Small intestine (tissue), 7 donors: ENCODE measurements at regions not wholly inside any gene's neighbourhood (a gene's known extent, or its start where the extent isn't known, plus 50 kb on each side); places are given as distances from the start of the nearest gene placed in this dataset.
A peak's percentile ranks its signal among the peaks of the same experiment; 100 is the strongest.

Experiments
- DNase-seq, 2 donors: peaks; one replicate each; pipeline versions ENCODE4 v3.0.0 to v3.0.0-alpha.2; 2013
- FAIRE-seq: peaks from 2 replicates; lab custom pipeline; 2012; peaks lifted over from hg19 to GRCh38; lab: Jason Lieb, UNC
- H3K27ac ChIP-seq, 3 donors: one replicate each; pipeline ENCODE4 v1.5.1; 2013; ENCODE audit warnings: low read length in 2 of 3, mild to moderate bottlenecking in 2 of 3, control low read depth in 1 of 3, inconsistent platforms in 1 of 3, low read depth in 1 of 3, moderate library complexity in 1 of 3
- H3K27me3 ChIP-seq, 3 donors: one replicate each; pipeline ENCODE4 v1.6.1; 2013; ENCODE audit warnings: low read length in 3 of 3, inconsistent platforms in 1 of 3; ENCODE audit not compliant: control insufficient read depth in 3 of 3, insufficient read depth in 3 of 3
- H3K36me3 ChIP-seq, 3 donors: one replicate each; pipeline ENCODE4 v1.6.1; 2013; ENCODE audit warnings: low read length in 3 of 3, inconsistent platforms in 1 of 3, low read depth in 1 of 3, mild to moderate bottlenecking in 1 of 3, moderate library complexity in 1 of 3; ENCODE audit not compliant: control insufficient read depth in 3 of 3, insufficient read depth in 2 of 3
- H3K4me1 ChIP-seq, 3 donors: one replicate each; pipeline ENCODE4 v1.6.1; 2013; ENCODE audit warnings: low read length in 2 of 3, inconsistent platforms in 1 of 3, low read depth in 1 of 3, mild to moderate bottlenecking in 1 of 3, moderate library complexity in 1 of 3; ENCODE audit not compliant: control insufficient read depth in 3 of 3, insufficient read depth in 2 of 3
- H3K4me3 ChIP-seq, 3 donors: one replicate each; pipeline ENCODE4 v1.5.1; 2013; ENCODE audit warnings: low read length in 3 of 3, control low read depth in 1 of 3, inconsistent platforms in 1 of 3, low read depth in 1 of 3, mild to moderate bottlenecking in 1 of 3, moderate library complexity in 1 of 3
- H3K9me3 ChIP-seq, 2 donors: one replicate each; pipeline ENCODE4 v1.6.1; 2013; ENCODE audit warnings: low read depth in 1 of 2, low read length in 1 of 2; ENCODE audit not compliant: control insufficient read depth in 2 of 2, insufficient read depth in 1 of 2
- WGBS, 3 donors: extraction: QIAGEN DNeasy Blood & Tissue Kit; methylation state at CpG; one replicate each; pipeline ENCODE4 v1.1.7; 2013; 5-methylcytosine and 5-hydroxymethylcytosine counted together
- donor health status: healthy with polysubstance abuse.
- donor health status: control.
- donor health status: control.
- donor health status: Bipolar disorder and iron deficiency.
- donor health status: healthy.

DNA sequence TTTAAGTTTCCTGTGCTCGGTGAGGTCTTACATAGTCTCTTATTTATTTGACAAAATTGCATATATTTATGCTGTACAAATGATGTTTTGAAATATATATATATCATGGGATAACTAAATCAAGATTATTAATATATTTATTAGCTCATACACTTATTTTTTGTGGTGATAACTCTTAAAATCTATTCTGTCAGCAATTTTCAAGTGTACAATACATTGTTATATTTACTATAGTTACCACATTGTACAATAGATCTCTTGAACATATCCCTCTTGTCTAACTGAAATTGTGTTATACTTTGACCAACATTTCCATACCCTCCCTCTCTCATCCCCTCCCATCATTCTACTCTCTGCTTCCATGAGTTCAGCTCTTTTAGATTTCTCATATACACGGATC, 516.6 kb upstream of the LCORL start:
- Histone ChIP-seq H3K27ac (no peak overlapping the region), H3K4me3 (no peak overlapping the region), H3K36me3 (no peaks in the 10 kb centered on the region), H3K4me1 (no peaks in the 10 kb centered on the region), H3K9me3 (peaks cover 0 to 4% of the 10 kb centered on the region in 2 donors), H3K27me3 (peaks cover 0 to 2% (median 0%) of the 10 kb centered on the region in 3 donors)
- DNase-seq (no peak), FAIRE-seq (no peak)
- WGBS, 3 donors, result 58 to 81% (median 66%) methylated on average over 2 of the region's 2 CpGs

GRCh38 chr4:18536428-18536827, 514.9 kb upstream of the LCORL start:
- FAIRE-seq, result no peak
- no peaks in the 10 kb centered on the region for H3K36me3 ChIP-seq
- 67 to 84% (median 72%) methylated on average over 2 of the region's 2 CpGs for WGBS, 3 donors

GRCh38 chr4:18535948-18536347, 514.4 kb upstream of the LCORL start:
- H3K27me3 ChIP-seq, result peaks cover 0 to 2% (median 0%) of the 10 kb centered on the region in 3 donors
- H3K9me3 ChIP-seq, result peaks cover 0 to 4% of the 10 kb centered on the region in 2 donors
- no peak overlapping the region for H3K27ac ChIP-seq
- FAIRE-seq, result no peak
- no peaks in the 10 kb centered on the region for H3K4me1 ChIP-seq
- no peaks in the 10 kb centered on the region for H3K36me3 ChIP-seq
- H3K4me3 ChIP-seq, result no peak overlapping the region
- no peak for DNase-seq

More at GRCh38 chr4:18536428-18536827, 514.9 kb upstream of the LCORL start:
- no peak for DNase-seq
- Histone ChIP-seq H3K9me3 (peaks cover 0 to 4% of the 10 kb centered on the region in 2 donors), H3K27ac (no peak overlapping the region), H3K27me3 (peaks cover 0 to 2% (median 0%) of the 10 kb centered on the region in 3 donors), H3K4me1 (no peaks in the 10 kb centered on the region), H3K4me3 (no peak overlapping the region)

GRCh38 chr4:18533262-18533775, 511.8 kb upstream of the LCORL start:
- Histone ChIP-seq H3K36me3 (no peaks in the 10 kb centered on the region), H3K4me1 (no peaks in the 10 kb centered on the region), H3K9me3 (peaks cover 0 to 4% of the 10 kb centered on the region in 2 donors), H3K4me3 (no peak overlapping the region), H3K27ac (no peak overlapping the region), H3K27me3 (no peaks in the 10 kb centered on the region)
- 45 to 51% (median 47%) methylated on average over 3 of the region's 3 CpGs for WGBS, 3 donors
- no peak for DNase-seq
- FAIRE-seq, result no peak

- Histone ChIP-seq H3K27ac (no peak overlapping the region), H3K36me3 (no peaks in the 10 kb centered on the region), H3K9me3 (peaks cover 0 to 4% of the 10 kb centered on the region in 2 donors), H3K4me1 (no peaks in the 10 kb centered on the region), H3K27me3 (no peaks in the 10 kb centered on the region), H3K4me3 (no peak overlapping the region)
- FAIRE-seq, result no peak
- DNase-seq, result no peak
- 87 to 95% (median 90%) methylated on average over 4 of the region's 4 CpGs for WGBS, 3 donors
Measured at GRCh38 chr4:18531731-18532130, 510.2 kb upstream of the LCORL start.

DNA sequence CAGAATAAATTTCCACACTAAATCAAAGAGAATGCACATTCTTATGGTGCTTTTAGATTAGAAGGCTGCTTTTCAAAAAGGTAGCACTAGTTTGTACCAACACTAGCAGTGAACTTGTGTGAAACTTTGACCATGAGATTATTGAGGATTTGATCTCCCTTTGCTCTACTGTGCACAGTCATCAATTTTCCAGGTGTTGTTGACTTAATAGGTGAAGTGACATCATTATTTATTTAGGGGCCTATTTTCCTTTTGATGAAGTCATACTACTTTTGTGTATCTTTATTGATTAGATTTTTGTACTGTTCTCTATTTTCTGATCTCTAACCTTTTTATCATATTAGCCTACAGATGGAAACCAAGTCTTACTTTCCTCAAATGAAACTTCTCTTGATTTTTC, 507.9 kb upstream of the LCORL start:
- peak; percentile 2 for DNase-seq
- Histone ChIP-seq H3K27ac (no peak overlapping the region), H3K4me1 (no peaks in the 10 kb centered on the region), H3K9me3 (peaks cover 0 to 4% of the 10 kb centered on the region in 2 donors), H3K4me3 (no peak overlapping the region), H3K36me3 (no peaks in the 10 kb centered on the region), H3K27me3 (no peaks in the 10 kb centered on the region)
- FAIRE-seq, result no peak

GRCh38 chr4:18524667-18525066, 503.1 kb upstream of the LCORL start:
- H3K9me3 ChIP-seq, result no peaks in the 10 kb centered on the region
- FAIRE-seq, result no peak
- H3K36me3 ChIP-seq, result no peaks in the 10 kb centered on the region
- no peaks in the 10 kb centered on the region for H3K4me1 ChIP-seq
- 36 to 79% (median 48%) methylated on average over 4 of the region's 4 CpGs for WGBS, 3 donors
- no peaks in the 10 kb centered on the region for H3K27me3 ChIP-seq
- no peak overlapping the region for H3K4me3 ChIP-seq
- DNase-seq, result no peak
- H3K27ac ChIP-seq, result no peak overlapping the region

GRCh38 chr4:18518098-18518497, 496.5 kb upstream of the LCORL start:
- WGBS, 3 donors, result 27 to 50% (median 34%) methylated on average over 3 of the region's 3 CpGs
- H3K4me1 ChIP-seq, result no peaks in the 10 kb centered on the region
- DNase-seq, result no peak
- H3K9me3 ChIP-seq, result no peaks in the 10 kb centered on the region
- no peaks in the 10 kb centered on the region for H3K27me3 ChIP-seq
- no peaks in the 10 kb centered on the region for H3K36me3 ChIP-seq
- H3K4me3 ChIP-seq, result no peak overlapping the region
- H3K27ac ChIP-seq, result no peak overlapping the region
- no peak for FAIRE-seq

- no peaks in the 10 kb centered on the region for H3K9me3 ChIP-seq
- no peak overlapping the region for H3K4me3 ChIP-seq
- DNase-seq, result peak; percentile 25 to 56
- peak overlapping the region in 1 of 3 donors; percentile 21 for H3K27ac ChIP-seq
- FAIRE-seq, result no peak
- H3K27me3 ChIP-seq, result no peaks in the 10 kb centered on the region
- H3K4me1 ChIP-seq, result no peaks in the 10 kb centered on the region
- no peaks in the 10 kb centered on the region for H3K36me3 ChIP-seq
Measured at GRCh38 chr4:18513861-18514260, 492.3 kb upstream of the LCORL start.
